Upper lobe of left lung (tissue), 6 donors: ENCODE measurements at regions not wholly inside any gene's neighbourhood (a gene's known extent, or its start where the extent isn't known, plus 50 kb on each side); places are given as distances from the start of the nearest gene placed in this dataset.

Experiments used
- ATAC-seq, 2 donors: fragments of 200-7000 bp; cut with Tn5 transposase; one replicate each; pipeline ENCODE4 v1.9.1; 2022; ENCODE audit warnings: mild to moderate bottlenecking in 2 of 2, moderate library complexity in 2 of 2; ENCODE audit not compliant: low FRiP score in 2 of 2
- DNase-seq, 2 donors: peaks; one replicate each; pipeline ENCODE4 v3.0.0-alpha.2; 2019 to 2020
- H3K27ac ChIP-seq, 4 donors: fragments of 200-600 bp; sonication (generic); one replicate each; pipeline ENCODE4 v1.5.1; 2016 to 2019
- H3K27me3 ChIP-seq, 4 donors: fragments of 200-600 bp; sonication (generic); one replicate each; pipeline ENCODE4 v1.5.1; 2017 to 2019
- H3K36me3 ChIP-seq, 4 donors: fragments of 200-600 bp; sonication (generic); one replicate each; pipeline ENCODE4 v1.5.1; 2016 to 2019
- H3K4me1 ChIP-seq, 4 donors: fragments of 200-600 bp; sonication (generic); one replicate each; pipeline ENCODE4 v1.5.1; 2018 to 2019
- H3K4me3 ChIP-seq, 4 donors: fragments of 200-600 bp; sonication (generic); one replicate each; pipeline ENCODE4 v1.5.1; 2017 to 2019; ENCODE audit warnings: mild to moderate bottlenecking in 2 of 4, moderate library complexity in 1 of 4
- H3K9me3 ChIP-seq, 4 donors: fragments of 200-600 bp; sonication (generic); one replicate each; pipeline ENCODE4 v1.5.1; 2018 to 2019
- CTCF ChIP-seq, 6 experiments: fragments of 450-650 bp in 4 of 6; fragments of 200-600 bp in 2 of 6; sonication (generic) in 2 of 6; IDR thresholded peaks; one replicate each; pipeline ENCODE4 v1.5.1; 2016 to 2019; ENCODE audit warnings: antibody characterized with exemption in 6 of 6
- EP300 ChIP-seq, 4 donors: sonication (generic); formaldehyde crosslinking; IDR thresholded peaks; one replicate each; pipeline ENCODE4 v1.5.1; 2017; ENCODE audit warnings: antibody characterized with exemption in 4 of 4, control low read depth in 2 of 4
- POLR2A ChIP-seq, 4 donors: fragments of 450-650 bp; IDR thresholded peaks; one replicate each; pipeline ENCODE4 v1.5.1; 2016 to 2017; ENCODE audit warnings: antibody characterized with exemption in 4 of 4, mild to moderate bottlenecking in 2 of 4
- POLR2AphosphoS5 ChIP-seq, 2 donors: sonication (generic); formaldehyde crosslinking; IDR thresholded peaks; one replicate each; pipeline ENCODE4 v1.5.1; 2017; ENCODE audit warnings: antibody characterized with exemption in 2 of 2
- WGBS, 2 donors: methylation state at CpG; one replicate each; pipeline ENCODE4 v1.1.5; 2017 to 2018; 5-methylcytosine and 5-hydroxymethylcytosine counted together
- donor health status: DM: no; HTN: no; CAD: no; lungs with moderate emphysema.
- donor health status: DM: no; HTN: yes; CAD: no; lungs with severe emphysema.

DNA sequence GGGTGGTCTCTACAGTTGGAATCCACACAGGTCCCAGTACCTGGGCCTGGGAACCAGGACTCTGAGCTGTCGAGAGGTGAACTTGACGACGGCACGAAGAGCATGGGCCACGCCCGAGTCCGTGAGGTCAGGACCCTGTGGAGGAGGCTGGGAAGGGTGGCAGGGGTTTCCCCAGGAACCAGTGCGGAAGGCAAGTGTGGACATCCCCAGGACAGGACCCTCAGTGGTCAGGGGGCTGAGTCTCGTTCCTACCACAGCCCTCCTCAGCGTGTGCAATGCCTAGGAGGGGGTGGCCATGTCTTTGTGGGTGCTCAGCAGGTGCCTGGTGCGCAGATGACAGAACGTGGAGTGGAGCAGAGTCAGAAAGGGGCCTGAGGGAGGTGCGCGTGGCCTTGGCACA, 335.6 kb upstream of the SALL3 start:
- H3K4me1 ChIP-seq, result peaks cover 4 to 12% (median 9%) of the 10 kb centered on the region in 4 donors
- ATAC-seq, result no peak
- H3K27ac ChIP-seq, result no peak overlapping the region
- H3K4me3 ChIP-seq, result no peak overlapping the region
- DNase-seq, result no peak
- TF ChIP-seq CTCF (IDR thresholded peaks at IDR 0.05) (no peak), EP300 (IDR thresholded peaks at IDR 0.05) (no peak), POLR2AphosphoS5 (IDR thresholded peaks at IDR 0.05) (no peak), POLR2A (IDR thresholded peaks at IDR 0.05) (no peak)
- no peaks in the 10 kb centered on the region for H3K9me3 ChIP-seq
- H3K36me3 ChIP-seq, result no peaks in the 10 kb centered on the region
- no peaks in the 10 kb centered on the region for H3K27me3 ChIP-seq
- 90 to 95% methylated on average over 13 to 14 of the region's 14 CpGs for WGBS, 2 donors

DNA sequence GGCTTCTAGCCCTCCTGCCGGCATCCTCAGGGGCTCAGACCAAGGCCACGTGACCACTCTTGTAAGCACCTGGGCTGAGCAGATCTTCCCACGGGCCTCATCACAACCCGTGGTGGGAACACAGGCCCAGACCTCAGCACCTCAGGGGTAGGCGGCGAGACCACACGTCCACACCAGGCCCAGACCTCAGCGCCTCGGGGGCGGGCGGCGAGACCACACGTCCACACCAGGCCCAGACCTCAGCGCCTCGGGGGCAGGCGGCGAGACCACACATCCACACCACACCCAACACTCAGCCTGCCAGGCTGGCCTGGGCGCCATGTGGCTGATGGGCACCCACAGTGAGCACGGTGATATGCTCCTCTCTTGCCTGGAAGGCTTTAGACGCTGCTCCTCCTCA, 334.4 kb upstream of the SALL3 start:
- peaks cover 4 to 12% (median 9%) of the 10 kb centered on the region in 4 donors for H3K4me1 ChIP-seq
- H3K27ac ChIP-seq, result no peak overlapping the region
- H3K27me3 ChIP-seq, result no peaks in the 10 kb centered on the region
- ATAC-seq (peak in 1 of 2 donors; percentile 54), DNase-seq (peak in 1 of 2 donors; percentile 84)
- WGBS, 2 donors, result 93% methylated on average over 20 of the region's 20 CpGs; no CpG with 5 or more reads in 1 of the 2 donors
- H3K9me3 ChIP-seq, result no peaks in the 10 kb centered on the region
- TF ChIP-seq POLR2A (IDR thresholded peaks at IDR 0.05), result no peak
- no peak for TF ChIP-seq EP300 (IDR thresholded peaks at IDR 0.05)
- no peak for TF ChIP-seq POLR2AphosphoS5 (IDR thresholded peaks at IDR 0.05)
- TF ChIP-seq CTCF (IDR thresholded peaks at IDR 0.05), result no peak
- no peaks in the 10 kb centered on the region for H3K36me3 ChIP-seq
- H3K4me3 ChIP-seq, result no peak overlapping the region

GRCh38 chr18:78647018-78647417, 332.6 kb upstream of the SALL3 start:
- H3K27me3 ChIP-seq, result no peaks in the 10 kb centered on the region
- 73 to 94% methylated on average over 2 to 4 of the region's 4 CpGs for WGBS, 2 donors
- peaks cover 4 to 12% (median 9%) of the 10 kb centered on the region in 4 donors for H3K4me1 ChIP-seq
- H3K9me3 ChIP-seq, result peaks cover 0 to 1% (median 0%) of the 10 kb centered on the region in 4 donors
- no peak overlapping the region for H3K27ac ChIP-seq
- no peak for TF ChIP-seq CTCF (IDR thresholded peaks at IDR 0.05)
- TF ChIP-seq EP300 (IDR thresholded peaks at IDR 0.05), result no peak
- no peak for TF ChIP-seq POLR2AphosphoS5 (IDR thresholded peaks at IDR 0.05)
- TF ChIP-seq POLR2A (IDR thresholded peaks at IDR 0.05), result no peak
- H3K4me3 ChIP-seq, result no peak overlapping the region
- ATAC-seq, result no peak
- DNase-seq, result no peak
- H3K36me3 ChIP-seq, result no peaks in the 10 kb centered on the region

- ATAC-seq (peak; percentile 7 to 21), DNase-seq (no peak)
- no peaks in the 10 kb centered on the region for H3K36me3 ChIP-seq
- no peak overlapping the region for H3K4me3 ChIP-seq
- no peaks in the 10 kb centered on the region for H3K27me3 ChIP-seq
- H3K4me1 ChIP-seq, result no peaks in the 10 kb centered on the region
- peaks cover 0 to 18% (median 10%) of the 10 kb centered on the region in 4 donors for H3K9me3 ChIP-seq
- H3K27ac ChIP-seq, result no peak overlapping the region
- TF ChIP-seq POLR2A (IDR thresholded peaks at IDR 0.05) (no peak), EP300 (IDR thresholded peaks at IDR 0.05) (no peak), POLR2AphosphoS5 (IDR thresholded peaks at IDR 0.05) (no peak), CTCF (IDR thresholded peaks at IDR 0.05) (no peak)
- WGBS, 2 donors, result 75 to 96% methylated on average over 9 to 10 of the region's 10 CpGs
Measured at GRCh38 chr18:78649421-78649820, 330.2 kb upstream of the SALL3 start.

- Histone ChIP-seq H3K4me1 (no peaks in the 10 kb centered on the region), H3K36me3 (no peaks in the 10 kb centered on the region), H3K27ac (no peak overlapping the region), H3K4me3 (no peak overlapping the region), H3K9me3 (peaks cover 0 to 22% (median 11%) of the 10 kb centered on the region in 4 donors), H3K27me3 (no peaks in the 10 kb centered on the region)
- no peak for TF ChIP-seq EP300 (IDR thresholded peaks at IDR 0.05)
- TF ChIP-seq POLR2A (IDR thresholded peaks at IDR 0.05), result no peak
- no peak for TF ChIP-seq POLR2AphosphoS5 (IDR thresholded peaks at IDR 0.05)
- TF ChIP-seq CTCF (IDR thresholded peaks at IDR 0.05), result no peak
- 94 to 96% methylated on average over 13 of the region's 13 CpGs for WGBS, 2 donors
- peak in 1 of 2 donors; percentile 62 for DNase-seq
- peak in 1 of 2 donors; percentile 12 for ATAC-seq
Measured at GRCh38 chr18:78650926-78651325, 328.7 kb upstream of the SALL3 start.
